ENCODE measurements at regions not wholly inside any gene's neighbourhood (a gene's known extent, or its start where the extent isn't known, plus 50 kb on each side); places are given as distances from the start of the nearest gene placed in this dataset.

DNA sequence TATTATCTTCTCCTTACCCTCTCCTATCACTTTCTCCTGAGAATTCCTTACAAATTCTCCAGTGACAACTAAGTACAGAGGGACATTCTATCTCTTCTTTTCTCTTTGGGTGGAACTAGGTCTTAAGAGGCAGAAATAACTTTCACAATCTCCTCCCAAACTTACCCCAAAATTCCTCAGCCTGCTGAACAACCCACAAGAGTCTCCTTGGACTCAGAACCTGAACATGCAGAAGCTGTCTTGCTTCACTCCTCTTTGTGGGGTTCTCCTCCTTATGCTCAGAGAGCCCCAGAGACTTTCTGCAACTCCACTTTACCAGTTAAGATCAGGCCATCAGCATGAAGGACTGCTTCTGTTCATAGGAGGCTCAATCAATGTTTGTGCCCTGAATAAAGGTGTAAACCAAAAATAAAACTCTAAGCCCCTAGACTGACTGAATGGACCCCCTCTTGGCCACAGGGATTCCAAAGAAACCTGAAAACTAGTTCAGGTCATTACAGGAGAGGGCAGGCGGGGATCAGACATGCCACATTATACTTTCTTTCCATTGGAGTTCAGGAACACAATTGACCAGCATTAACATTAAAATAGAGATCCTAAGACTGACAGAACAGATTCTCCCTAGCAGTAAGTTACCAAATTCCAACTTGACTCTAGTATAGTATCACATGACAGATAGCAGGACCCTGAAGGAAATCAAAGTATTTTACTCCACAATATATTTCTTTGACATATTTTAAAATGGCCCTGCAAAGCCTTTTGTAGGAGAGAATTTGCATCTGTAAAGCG, 179.7 kb upstream of the FBXL17 start:
- no peak for TF ChIP-seq EZH2phosphoT487 (IDR thresholded peaks at IDR 0.05; ENCODE audit: unreplicated experiment)
- peak in 1 of 2 experiments; percentile 26; a peak in 2 of 4 replicates for TF ChIP-seq CTCF (conservative IDR thresholded peaks at IDR 0.05; ENCODE audit: low read depth in 2 of 2)
- no peak for TF ChIP-seq EZH2 (IDR thresholded peaks at IDR 0.05; ENCODE audit: low read depth, unreplicated experiment)
- TF ChIP-seq POLR2AphosphoS5 (IDR thresholded peaks at IDR 0.05; ENCODE audit: low read depth), result no peak
- TF ChIP-seq, protein P1, sequence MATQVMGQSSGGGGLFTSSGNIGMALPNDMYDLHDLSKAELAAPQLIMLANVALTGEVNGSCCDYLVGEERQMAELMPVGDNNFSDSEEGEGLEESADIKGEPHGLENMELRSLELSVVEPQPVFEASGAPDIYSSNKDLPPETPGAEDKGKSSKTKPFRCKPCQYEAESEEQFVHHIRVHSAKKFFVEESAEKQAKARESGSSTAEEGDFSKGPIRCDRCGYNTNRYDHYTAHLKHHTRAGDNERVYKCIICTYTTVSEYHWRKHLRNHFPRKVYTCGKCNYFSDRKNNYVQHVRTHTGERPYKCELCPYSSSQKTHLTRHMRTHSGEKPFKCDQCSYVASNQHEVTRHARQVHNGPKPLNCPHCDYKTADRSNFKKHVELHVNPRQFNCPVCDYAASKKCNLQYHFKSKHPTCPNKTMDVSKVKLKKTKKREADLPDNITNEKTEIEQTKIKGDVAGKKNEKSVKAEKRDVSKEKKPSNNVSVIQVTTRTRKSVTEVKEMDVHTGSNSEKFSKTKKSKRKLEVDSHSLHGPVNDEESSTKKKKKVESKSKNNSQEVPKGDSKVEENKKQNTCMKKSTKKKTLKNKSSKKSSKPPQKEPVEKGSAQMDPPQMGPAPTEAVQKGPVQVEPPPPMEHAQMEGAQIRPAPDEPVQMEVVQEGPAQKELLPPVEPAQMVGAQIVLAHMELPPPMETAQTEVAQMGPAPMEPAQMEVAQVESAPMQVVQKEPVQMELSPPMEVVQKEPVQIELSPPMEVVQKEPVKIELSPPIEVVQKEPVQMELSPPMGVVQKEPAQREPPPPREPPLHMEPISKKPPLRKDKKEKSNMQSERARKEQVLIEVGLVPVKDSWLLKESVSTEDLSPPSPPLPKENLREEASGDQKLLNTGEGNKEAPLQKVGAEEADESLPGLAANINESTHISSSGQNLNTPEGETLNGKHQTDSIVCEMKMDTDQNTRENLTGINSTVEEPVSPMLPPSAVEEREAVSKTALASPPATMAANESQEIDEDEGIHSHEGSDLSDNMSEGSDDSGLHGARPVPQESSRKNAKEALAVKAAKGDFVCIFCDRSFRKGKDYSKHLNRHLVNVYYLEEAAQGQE (IDR thresholded peaks at IDR 0.05; ENCODE audit: unreplicated experiment), result no peak
- no peak for TF ChIP-seq STAT1 (IDR thresholded peaks at IDR 0.05; ENCODE audit: unreplicated experiment)
- TF ChIP-seq CREB1 (CRISPR knock-in tag; IDR thresholded peaks at IDR 0.05; ENCODE audit: low read depth), result no peak
- no peak for TF ChIP-seq NANOG (IDR thresholded peaks at IDR 0.05; ENCODE audit: borderline replicate concordance)

Data from GM23338 (cell line).